DLD1 (cell line): ENCODE measurements at regions not wholly inside any gene's neighbourhood (a gene's known extent, or its start where the extent isn't known, plus 50 kb on each side); places are given as distances from the start of the nearest gene placed in this dataset.

Experiments used
- in situ Hi-C: cut with HindIII; loops from 2 replicates; pipeline ENCODE4 v1.10.0; 2017; ENCODE audit warnings: low sequenced_read_pairs

DNA sequence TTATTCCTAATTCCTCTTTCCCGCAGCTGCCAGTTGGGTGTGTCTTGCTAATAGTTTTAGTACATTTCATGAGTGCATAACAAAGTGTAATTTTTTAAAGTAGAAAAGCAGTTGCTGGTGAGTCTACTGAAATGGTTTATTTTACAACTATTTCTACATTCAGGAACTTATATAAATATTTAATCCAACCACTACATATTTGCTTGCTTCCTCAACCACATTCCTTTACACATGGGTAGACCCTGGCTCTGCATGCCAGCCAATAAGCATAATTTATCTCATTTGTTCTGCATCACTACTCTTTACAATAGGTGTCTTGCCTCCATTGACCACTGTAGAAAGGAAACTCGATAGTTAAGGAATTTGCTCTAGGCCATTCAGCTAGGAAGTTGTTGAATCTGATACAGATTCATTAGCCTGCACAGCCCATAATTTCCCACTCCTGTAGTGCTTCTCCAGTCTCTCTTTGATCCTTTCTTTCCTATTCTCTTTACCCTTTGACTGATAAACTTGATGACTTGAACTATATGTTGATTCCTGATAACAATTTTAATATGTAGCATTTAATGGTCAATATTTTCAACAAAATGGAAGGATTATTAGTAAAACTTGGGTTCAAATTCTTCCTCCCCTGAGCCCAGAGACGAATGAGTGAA is 342.5 kb upstream of the ACTBL2 start:
- in situ Hi-C loops: no loop called here

DNA sequence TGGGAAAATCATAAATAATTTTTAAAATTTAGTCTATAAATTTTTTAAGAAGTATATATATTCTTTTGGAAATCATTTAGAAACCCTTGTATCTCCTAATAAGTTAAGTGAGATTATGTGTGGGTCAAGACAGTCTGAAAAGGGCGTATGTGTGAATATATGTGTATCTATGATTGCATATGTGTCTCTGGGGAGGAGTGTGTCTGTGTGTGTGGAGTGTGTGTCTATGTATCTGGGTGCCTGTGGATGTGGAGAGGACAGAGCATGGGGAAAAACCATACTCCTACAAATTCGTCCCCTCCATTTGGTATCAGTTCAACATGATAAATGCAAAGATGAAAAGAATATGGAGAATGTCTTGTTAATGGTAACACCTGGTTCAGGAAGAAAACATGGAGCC is 342.0 kb upstream of the ACTBL2 start:
- in situ Hi-C loops: no loop called here

DNA sequence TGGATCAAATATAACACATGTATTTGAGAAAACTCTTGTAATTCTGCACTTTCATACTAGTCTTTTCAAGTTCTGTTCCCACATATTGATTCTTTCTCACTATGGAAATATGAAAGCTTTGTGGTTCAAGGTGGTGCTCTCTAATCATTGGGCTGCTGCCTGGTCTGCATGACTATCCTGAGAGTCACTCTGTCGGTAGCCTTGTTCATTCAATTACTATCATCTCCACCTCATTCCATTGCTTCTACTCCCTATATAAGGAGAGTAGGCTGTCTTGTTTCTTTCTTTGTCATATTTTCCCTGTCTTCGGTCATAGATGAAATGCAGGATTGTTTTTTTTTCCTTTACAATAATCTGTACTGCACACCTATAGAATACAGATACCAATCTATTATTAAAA is 341.4 kb upstream of the ACTBL2 start:
- in situ Hi-C loops: no loop called here

DNA sequence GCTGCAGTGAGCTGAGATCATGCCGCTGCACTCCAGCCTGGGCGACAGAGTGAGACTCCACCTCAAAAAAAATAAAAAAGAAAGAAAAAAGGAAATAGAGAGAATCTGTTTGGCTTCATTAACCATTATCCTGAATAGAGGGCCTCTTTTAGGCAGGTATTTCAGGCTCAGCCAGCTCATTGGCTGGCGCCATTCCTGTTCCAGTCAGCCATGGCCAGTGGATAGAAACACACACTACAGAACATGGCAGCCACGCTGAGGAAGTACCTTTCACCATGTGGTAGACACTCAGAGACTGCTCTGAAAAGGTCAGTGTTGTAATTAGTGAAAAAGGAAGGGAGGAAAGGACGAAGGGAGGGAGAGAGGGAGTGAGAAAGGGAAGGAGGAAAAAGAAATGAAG is 340.0 kb upstream of the ACTBL2 start:
- in situ Hi-C loops: no loop called here

DNA sequence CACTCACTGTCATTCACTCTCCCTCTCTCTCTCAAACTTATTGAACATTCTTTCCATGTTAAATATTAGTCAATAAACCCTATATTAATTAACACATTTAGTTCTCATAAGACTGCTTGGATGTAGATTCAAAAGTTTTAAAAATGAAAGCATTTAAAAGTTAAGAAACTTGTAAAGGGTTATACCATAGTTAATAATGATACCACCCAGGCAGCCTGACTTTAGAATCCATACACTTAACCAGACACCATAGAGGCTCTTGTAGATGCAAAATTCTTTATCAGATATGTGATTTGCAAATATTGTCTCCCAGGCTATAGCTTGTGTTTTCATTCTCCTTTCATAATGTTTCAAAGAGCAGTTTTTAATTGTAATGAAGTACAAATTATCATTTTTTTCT is 335.8 kb upstream of the ACTBL2 start:
- in situ Hi-C loops: no loop called here

DNA sequence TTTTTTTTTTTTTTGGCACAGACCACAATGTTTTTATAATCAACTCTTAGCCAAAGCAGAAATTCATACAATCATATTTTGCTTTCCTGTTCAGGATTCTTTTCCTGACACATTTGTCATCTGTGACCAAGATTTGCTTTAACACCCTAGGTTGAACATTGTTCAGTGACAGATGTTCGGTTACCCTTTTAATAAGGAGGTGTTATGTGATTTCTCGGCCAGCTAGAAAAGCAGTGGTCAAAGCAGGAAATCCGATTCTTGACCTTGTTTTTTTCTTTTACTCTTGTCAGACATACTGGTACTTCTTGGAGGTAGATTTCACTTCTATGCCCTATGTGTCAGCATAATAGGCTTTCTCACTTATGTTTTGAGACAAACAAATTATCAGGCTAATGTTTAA is 335.3 kb upstream of the ACTBL2 start:
- in situ Hi-C loops: no loop called here

DNA sequence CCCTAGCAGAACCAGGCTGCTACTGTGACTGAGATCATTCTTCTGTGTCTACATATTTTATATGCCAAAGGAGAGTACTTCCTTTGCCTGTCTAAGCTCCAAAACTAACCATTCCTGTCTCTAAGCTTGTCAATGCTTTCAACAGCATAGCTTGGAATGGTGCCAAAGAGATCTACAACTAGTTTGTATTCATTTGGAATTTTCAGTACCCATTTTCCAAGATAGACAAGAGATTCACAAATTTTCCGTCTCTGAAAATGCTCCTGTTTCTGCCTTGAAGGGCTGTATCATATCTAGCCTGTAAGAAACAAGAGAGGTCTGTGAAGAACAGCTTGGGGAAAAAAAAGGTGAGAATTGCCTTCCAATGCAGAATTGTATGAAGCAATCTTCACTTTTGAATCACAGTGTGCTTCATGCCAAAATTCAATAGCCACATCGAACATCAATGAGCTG is 334.4 kb upstream of the ACTBL2 start:
- in situ Hi-C loops: no loop called here

DNA sequence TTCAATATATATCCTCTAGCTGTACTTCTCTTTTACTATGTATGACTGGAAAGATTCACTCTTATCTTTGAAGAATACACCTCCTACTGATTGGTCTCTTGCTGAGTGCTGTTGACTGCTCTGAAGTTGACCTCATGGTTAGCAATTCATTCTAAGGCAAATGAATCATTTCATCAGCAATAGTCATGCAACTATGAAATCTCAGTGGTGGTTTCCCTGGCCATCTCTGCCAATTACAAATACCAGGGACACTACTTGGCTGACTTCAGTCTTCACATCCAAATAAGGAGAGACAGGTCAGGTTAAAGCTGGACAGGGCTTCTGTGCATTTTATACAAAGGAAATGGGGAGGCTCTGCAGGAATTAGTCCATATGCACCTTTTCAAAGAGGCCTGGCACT is 333.5 kb upstream of the ACTBL2 start:
- in situ Hi-C loops: no loop called here

DNA sequence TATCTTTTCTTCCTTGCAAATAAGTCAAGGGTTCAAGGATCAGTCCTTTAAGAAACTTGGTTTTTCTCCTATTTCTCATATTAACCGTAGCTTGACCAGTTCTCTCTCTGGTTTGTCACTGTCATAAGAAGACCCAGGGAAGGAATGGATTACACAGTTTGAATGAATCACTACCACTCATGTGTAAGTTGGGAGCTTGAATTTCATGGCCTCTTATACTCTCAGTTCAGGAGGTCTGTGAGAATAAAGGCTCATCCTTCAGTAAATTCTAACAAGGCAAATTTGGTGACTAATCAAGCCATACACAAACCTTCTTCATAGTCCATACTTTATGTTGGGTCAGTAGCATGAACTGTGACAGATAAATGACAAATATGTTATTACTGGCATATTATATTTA is 323.1 kb upstream of the ACTBL2 start:
- in situ Hi-C loops: no loop called here

DNA sequence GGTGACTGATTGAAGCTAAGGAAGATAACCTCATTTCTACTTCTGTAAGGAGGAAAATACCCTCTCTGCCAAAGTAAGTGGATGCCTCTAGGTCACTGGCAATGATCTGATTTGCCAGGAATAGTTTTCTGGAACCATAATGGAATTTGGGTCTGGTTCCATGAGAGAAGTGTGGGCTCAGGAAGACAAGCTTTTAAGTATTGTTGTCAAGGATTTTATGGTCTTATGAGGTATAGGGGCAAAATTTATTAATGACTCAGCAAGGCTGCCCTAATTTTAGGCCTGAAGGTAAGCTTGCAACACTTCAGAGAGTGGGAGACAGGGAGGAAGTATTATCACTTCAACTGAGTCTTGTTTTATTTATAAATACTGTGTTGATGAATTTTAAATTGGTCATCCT is 322.6 kb upstream of the ACTBL2 start:
- in situ Hi-C loops: no loop called here

DNA sequence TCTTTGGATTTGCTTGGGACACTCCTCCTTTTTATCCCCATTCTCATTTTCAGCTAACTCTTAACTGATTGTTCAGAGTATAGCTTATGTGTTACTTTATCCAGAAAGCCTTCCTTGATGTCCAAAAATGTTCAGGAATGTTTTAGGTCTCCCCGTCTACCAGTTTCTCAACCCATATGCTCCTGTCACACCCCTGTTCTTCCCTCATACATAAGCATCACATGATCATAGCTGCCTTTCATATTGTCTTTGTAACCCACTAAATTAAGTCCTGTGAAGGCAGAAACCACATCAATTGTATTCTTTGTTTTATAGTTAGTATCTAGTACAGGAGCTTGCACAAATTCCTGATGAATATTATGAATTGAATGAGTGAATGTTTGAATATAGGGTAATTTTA is 321.9 kb upstream of the ACTBL2 start:
- in situ Hi-C loops: no loop called here

DNA sequence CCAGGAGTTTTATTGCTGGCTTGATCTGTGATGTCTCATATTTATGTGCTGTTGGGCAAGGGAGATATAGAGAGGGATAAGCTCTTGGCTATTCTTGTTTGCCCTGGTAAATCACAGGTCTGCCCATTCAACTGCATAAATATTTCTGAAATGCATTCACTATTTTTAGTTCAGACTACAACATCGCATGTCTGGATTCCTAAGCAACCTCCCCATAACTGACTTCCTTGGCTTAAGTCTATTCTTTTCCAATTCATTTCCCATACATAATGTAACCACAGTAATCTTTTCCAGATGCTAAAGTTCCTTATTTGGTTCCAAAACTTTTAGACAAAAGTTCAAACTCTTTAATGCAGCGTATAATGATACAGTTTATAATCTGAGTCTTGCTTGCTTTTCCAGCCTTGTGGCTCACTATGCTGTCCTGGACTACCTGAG is 321.4 kb upstream of the ACTBL2 start:
- in situ Hi-C loops: no loop called here

DNA sequence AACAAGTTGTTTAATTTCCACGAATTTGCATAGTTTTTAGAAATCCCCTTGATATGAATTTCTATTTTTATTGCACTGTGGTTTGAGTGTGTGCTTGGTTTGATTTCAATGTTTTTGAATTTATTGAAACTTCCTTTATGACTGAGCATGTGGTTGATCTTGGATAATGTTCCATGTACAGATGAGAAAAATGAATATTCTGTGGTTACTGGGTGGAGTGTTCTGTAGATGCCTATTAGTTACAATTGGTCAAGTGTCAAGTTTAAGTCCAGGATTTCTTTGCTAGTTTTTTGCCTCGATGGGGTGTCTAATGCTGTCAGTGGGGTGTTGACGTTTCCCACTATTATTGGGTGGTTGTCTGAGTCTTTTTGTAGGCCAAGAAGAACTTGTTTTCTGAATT is 319.5 kb upstream of the ACTBL2 start:
- in situ Hi-C loops: no loop called here

DNA sequence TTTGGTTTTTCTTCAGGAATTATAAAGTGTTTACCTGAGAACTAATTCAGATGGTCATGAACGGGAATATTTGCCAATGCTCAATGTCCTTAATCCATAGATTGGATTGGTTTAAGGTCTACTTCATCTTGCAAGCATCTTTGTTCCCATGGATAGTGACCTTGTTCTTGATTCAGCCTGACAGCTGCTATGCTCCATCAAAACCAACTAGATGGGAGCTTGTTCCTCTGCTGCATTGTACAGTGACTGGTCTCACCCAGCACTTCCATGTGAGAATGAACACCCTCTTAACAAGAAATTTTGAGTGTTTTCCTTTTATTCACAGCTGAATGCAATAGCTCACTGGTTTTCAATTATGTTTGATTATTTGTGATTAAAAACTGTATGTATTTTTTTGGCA is 312.6 kb upstream of the ACTBL2 start:
- in situ Hi-C loops: loop anchor here (25.0 kb wide), 1 partner anchor 667 kb away; the partner anchor contains the start of gene PLK2

DNA sequence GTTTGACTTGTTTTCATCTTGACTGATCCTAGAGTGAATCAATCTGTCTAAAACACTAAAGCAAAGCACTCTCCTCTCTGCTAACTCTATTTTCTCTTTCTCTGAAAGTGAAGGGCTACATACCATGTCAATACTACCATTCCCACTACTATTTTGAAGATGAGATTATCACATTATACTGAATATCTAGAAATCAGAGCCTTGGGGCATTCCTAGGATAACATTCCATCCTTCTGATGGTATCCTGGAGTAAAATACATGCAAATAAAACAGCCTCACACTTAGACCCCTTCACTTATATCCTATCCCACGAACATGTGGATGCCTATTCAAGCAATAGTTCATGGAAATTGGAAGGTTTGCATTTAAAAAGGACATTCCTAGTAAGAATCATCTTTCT is 309.3 kb upstream of the ACTBL2 start:
- in situ Hi-C loops: loop anchor here (25.0 kb wide), 1 partner anchor 670 kb away; the partner anchor contains the start of gene PLK2

DNA sequence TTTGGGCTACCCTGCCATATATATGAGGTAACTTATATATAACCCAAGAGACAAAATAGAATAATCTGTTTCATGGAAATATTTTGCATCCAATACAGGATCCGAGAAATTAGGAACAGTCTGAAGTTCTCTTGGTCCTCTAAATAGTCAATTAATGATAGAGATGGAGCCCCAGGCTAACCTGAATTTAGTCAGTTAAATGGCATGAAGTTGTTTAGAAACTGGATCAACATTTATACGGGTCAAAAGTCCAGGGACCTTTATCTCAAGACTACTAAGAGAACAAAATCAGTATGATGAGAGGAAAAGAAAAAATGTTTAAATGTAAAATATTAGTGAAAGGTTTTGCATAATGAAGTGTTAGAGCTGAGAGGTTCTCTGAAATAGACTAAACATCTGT is 303.3 kb upstream of the ACTBL2 start:
- in situ Hi-C loops: loop anchor here (25.0 kb wide), 1 partner anchor 676 kb away; the partner anchor contains the start of gene PLK2

DNA sequence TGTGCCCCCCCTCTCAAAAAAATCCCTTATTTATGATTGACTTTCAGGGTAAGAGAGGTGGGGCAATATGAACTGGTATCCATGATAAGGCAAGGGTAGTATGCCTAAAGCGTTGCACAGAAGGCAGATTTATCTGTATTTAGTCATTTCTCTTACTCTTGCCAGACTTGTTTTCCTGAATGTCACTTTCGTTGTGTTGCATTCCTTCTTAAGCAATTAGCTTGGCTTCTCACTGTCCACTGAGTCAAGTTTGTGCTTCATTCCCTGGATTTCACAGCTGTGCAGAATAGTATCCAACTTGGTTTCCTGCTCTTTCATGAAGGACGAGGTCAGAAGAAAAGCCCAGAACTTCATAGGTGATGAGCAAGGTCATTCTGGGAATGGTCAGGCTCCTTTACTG is 301.5 kb upstream of the ACTBL2 start:
- in situ Hi-C loops: loop anchor here (25.0 kb wide), 1 partner anchor 678 kb away; the partner anchor contains the start of gene PLK2

DNA sequence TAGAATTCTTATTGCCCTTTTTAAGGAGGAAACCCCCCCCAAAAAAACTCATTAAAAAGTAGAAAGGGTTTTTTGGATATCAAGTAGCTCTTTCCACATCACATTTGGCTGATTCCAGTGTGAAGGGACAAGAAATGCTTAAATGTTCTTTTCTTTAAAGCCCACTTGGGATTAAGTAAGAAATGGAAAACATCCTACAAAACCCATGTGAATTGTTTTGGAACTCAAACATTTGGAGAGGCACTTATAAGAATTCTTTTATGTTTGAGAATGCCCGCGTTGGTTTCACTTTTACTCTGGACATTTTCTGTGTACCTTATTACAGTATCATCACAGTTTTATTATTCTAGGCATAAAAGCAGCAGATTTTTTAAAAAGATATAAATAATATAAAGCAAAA is 301.1 kb upstream of the ACTBL2 start:
- in situ Hi-C loops: loop anchor here (25.0 kb wide), 1 partner anchor 679 kb away; the partner anchor contains the start of gene PLK2

DNA sequence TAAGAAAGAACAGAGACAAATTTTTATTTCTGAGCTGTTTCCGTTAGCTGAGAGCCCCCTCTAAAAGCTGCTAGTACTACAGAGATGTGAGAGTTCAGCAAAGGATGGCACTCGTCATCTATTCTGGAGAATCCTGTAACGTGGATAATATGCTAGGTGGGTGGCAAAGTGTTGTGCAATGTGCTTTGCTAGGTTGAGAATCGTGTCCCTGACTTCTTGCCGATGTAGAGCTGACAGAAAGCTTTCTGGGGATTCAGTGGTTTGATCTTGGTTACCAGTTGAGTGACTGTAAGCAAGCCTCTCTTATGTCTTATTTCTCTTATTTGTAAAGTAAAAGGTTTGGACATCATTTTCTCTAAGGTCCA is 298.3 kb upstream of the ACTBL2 start:
- in situ Hi-C loops: loop anchor here (25.0 kb wide), 1 partner anchor 681 kb away; the partner anchor contains the start of gene PLK2

DNA sequence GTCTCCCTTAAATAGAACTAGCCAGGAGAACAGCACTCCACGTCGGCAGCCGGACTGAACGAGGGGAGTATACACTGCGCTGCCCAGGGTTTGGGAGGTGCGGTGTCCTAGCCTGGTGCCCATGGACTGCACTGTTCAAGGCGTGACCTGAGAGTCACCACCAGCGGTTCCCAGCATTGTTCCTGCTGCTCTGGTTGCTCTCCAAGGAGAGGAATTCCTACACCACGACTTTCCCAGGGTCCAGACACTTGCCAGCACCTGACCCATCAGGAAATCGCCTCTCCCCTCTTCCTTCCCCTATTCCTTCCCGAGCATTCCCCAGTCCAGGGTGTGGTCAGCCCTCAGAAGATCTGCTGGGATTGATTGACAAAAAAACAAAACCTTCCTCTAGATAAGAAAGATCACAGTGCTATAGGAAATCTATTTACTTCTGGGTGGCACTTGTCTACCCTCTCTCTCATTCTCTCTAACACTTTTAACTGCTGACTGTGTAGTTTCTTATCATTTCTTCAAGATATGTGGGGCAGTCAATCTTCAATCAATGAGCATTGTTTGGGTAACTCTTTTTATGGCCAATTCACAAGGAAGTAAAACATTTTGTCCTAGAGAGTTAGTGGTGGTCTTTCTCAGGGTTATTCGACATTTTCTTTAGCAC is 297.8 kb upstream of the ACTBL2 start:
- in situ Hi-C loops: loop anchor here (25.0 kb wide), 1 partner anchor 682 kb away; the partner anchor contains the start of gene PLK2

DNA sequence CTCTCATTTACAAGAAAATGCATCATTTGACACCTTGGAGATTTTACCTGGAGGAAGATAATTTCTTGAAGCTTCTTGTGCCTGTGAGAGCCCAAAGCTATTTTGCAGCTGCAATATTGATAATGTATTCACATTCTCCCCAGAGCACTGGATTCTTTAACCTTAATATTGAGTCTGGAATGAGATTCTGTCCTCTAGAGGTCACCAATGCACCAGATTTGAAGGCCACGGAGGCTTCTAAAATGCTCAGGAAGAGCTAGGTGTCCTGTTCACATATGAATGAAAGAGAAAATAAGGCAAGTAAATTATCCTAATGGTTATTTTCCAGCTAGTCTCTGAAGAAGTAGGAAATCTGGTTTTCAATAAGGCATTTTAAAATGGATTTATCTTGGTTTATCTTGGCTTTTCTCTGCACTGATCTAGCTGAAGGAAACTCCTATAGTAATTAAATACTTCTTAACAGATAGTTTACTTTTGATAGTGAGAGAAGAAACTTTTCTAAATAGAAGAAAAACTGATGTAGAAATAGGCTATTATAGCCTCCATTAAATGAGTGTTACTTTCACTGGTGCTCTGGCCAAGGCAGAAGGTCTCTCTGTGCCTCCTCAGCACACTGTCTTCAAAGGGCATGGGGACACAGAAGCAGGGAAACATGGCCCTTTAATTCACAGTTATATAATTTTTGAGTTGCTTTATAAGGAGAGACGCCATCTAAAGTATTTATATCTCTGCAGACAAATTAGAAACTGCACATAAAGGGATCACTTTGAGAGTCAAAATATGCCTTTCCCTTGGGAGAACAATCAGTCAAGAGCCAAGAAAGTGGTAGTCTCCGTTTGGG is 297.0 kb upstream of the ACTBL2 start:
- in situ Hi-C loops: loop anchor here (25.0 kb wide), 1 partner anchor 683 kb away; the partner anchor contains the start of gene PLK2
